Fibroblast of villous mesenchyme (primary cell): ENCODE measurements at regions not wholly inside any gene's neighbourhood (a gene's known extent, or its start where the extent isn't known, plus 50 kb on each side); places are given as distances from the start of the nearest gene placed in this dataset.

Experiments
- DNase-seq: peaks from one replicate; pipeline ENCODE4 v3.0.0-alpha.2; 2010; ENCODE audit warnings: low read depth
- H3K4me3 ChIP-seq: 2 replicates; pipeline ENCODE4 v1.5.1; 2011; ENCODE audit warnings: low read depth, mild to moderate bottlenecking, low read length
- TF ChIP-seq, protein P1 (sequence below): IDR thresholded peaks from 2 replicates; pipeline ENCODE4 v1.5.1; 2012; ENCODE audit warnings: low read depth, mild to moderate bottlenecking, low read length; ENCODE audit not compliant: insufficient read depth

DNA sequence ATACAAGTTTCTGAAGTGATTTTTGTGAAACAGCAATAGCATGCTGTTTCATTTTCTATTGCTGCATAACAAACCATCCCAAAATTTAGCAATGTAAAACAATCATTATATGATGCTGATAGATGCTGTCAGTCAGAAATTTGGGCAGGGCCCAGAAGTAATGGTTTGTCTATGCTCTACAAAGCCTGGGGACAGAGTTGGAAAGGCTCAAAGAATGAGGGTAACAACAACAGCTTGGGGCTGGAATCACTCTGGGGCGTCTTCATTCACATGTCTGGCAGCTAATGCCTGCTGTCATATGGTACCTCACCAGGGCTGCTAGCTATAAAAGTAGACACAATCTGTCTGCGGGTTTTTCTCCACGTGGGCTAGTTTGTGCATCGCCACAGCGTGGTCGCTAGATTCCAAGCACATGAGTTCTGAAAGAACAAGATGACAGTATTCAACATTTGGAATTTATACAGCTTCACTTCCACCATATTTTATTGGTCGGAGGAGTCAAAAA, 176.5 kb downstream of the BMP4 start:
- TF ChIP-seq, protein P1, sequence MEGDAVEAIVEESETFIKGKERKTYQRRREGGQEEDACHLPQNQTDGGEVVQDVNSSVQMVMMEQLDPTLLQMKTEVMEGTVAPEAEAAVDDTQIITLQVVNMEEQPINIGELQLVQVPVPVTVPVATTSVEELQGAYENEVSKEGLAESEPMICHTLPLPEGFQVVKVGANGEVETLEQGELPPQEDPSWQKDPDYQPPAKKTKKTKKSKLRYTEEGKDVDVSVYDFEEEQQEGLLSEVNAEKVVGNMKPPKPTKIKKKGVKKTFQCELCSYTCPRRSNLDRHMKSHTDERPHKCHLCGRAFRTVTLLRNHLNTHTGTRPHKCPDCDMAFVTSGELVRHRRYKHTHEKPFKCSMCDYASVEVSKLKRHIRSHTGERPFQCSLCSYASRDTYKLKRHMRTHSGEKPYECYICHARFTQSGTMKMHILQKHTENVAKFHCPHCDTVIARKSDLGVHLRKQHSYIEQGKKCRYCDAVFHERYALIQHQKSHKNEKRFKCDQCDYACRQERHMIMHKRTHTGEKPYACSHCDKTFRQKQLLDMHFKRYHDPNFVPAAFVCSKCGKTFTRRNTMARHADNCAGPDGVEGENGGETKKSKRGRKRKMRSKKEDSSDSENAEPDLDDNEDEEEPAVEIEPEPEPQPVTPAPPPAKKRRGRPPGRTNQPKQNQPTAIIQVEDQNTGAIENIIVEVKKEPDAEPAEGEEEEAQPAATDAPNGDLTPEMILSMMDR = no peak
- no peak for DNase-seq
- no peak overlapping the region for H3K4me3 ChIP-seq

DNA sequence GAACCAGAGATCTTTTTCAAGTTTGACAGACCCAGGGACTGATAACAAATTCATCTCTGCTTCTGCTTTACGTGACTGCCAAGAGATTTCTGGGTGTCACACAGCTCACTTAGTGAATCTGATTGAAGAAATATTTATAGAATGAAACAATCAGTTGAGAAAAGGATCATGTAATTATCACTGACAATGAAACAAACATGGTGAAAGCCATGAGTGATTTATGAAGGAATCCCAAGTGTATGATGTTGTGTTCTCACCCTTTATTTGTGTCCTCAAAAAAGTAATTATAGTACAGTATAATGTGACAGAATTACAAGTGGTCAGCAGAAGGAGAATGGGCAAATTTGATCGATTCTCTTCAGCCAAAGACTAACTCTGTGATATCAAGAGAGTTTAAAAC, 177.3 kb downstream of the BMP4 start:
- DNase-seq = no peak
- no peak overlapping the region for H3K4me3 ChIP-seq
- TF ChIP-seq, protein P1 = no peak

DNA sequence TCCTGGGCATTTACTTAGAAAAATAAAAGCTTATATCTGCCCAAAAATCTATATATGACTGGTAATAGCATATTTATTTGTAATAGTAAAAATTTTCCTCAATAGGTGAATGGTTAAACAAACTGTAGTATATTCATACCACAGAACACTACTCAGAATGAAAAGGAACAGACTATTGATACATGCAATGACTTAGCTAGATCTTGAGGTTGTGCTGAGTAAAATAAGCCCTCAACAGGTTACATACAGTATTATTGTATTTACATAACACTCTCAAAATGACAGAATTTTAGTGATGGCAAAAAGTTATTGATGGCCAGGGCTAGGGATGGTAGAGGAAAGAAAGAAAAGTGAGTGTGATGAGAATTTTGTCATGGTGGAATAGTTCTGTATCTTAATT, 178.4 kb downstream of the BMP4 start:
- H3K4me3 ChIP-seq = no peak overlapping the region
- no peak for DNase-seq
- TF ChIP-seq, protein P1 = no peak

DNA sequence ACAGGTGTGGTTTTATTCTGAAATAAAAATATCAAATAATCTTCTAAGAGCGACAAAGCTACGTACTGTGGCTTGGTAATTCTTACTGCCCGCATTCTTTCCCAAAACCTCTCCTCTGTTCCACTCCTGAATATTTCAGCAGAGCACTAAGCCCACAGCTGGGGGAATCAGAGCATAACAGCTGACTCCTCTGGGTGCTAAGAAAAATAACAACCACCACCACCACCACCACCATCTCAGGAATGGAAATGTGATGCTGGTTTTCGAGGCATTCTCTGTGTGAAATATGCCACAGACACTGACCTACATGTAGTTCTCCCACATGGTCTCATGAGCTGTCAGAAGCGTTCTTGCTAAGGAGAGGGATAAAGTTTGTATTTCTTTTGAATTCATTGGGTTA, 183.7 kb downstream of the BMP4 start:
- H3K4me3 ChIP-seq = no peak overlapping the region
- DNase-seq = no peak
- TF ChIP-seq, protein P1 = no peak

DNA sequence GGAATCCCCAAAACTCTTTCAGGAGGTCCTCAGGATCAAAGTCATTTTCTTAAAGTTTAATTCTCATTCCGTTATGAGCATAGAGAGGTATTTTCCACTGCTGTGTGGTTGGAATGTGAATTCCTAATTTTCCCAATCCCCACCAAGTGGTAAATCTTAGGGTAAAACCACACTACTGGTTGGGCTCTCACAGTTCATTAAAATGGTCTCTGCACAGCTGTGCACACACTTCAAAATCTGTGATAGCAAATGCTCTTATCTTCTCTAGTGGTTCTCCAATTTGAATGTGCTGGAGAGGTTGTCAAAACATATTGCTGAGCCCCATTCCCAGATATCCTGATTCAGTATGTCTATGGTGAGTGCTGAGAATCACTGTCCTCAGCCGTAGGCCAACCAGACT, 189.1 kb downstream of the BMP4 start:
- TF ChIP-seq, protein P1 = no peak
- no peak overlapping the region for H3K4me3 ChIP-seq
- DNase-seq = peak; percentile 14

DNA sequence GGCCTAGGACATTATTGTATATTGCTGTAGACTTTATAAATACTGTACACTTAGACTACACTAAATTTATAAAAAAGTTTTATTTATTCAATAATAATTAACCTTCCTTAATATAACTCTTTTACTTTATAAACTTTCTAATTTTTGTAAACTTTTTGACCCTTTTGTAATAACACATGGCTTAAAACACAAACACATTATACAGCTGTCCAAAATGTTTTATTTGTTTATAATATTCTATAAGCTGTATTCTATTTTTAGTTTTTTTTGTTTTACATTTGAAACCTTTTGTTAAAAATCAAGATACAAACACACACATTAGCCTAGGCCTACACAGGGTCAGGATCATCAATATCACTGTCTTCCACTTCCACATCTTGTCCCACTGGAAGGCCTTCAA, 190.0 kb downstream of the BMP4 start:
- DNase-seq = no peak
- TF ChIP-seq, protein P1 = no peak
- no peak overlapping the region for H3K4me3 ChIP-seq

DNA sequence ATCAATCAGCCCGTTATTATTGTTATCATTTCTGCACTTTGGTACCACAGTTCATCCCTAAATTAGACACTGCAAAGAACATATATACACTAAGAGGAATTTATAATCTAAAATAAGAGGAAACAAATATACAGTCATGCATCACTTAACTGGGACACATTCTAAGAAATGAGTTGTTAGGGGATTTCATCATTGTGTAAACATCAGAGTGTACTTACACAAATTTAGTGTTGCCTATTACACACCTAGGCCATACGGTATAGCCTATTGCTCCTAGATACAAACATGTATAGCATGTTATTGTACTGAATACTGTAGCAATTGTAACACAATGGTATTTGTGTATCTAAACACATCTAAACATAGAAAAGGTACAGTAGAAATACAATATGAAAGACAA, 190.5 kb downstream of the BMP4 start:
- H3K4me3 ChIP-seq = no peak overlapping the region
- DNase-seq = no peak
- TF ChIP-seq, protein P1 = no peak
